ENCODE measurements at regions not wholly inside any gene's neighbourhood (a gene's known extent, or its start where the extent isn't known, plus 50 kb on each side); places are given as distances from the start of the nearest gene placed in this dataset.

DNA sequence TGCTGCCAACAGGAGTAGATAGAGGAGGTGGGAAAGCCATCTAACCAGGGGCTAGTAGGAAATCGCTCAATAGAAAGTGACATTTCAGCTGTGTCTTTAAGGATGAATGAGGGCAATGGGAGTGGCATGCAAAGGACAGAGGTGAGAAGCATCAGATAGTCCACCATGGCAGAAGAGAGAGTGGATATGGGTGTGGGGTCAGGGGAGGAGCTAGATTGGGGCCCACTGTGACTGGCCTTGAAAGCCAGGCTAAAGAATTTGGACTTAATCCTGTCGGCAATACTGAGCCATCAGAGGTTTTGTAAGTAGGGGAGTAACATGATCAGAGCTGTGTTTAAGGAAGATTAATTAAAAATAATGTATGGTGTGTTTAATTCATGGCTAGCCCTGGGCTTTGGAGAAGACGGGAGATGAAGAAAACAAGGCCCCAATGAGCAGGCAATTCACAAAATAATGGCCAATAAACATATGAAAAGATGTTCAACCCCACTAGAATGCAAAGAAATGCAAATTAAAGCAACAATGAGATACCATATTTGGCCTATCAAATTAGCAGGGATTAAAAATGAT is 98.1 kb upstream of the PJA1 start:
- H3K9me3 ChIP-seq = no peaks in the 10 kb centered on the region
- H3K36me3 ChIP-seq = no peaks in the 10 kb centered on the region
- no peak overlapping the region for H3K4me3 ChIP-seq
- no peaks in the 10 kb centered on the region for H3K27me3 ChIP-seq
- no peak for DNase-seq

GRCh38 chrX:69262036-69262936 is 97.0 kb upstream of the PJA1 start:
- no peak overlapping the region for H3K4me3 ChIP-seq
- H3K27me3 ChIP-seq = no peaks in the 10 kb centered on the region
- no peaks in the 10 kb centered on the region for H3K9me3 ChIP-seq
- peak; percentile 6 for DNase-seq
- no peaks in the 10 kb centered on the region for H3K36me3 ChIP-seq

- Histone ChIP-seq H3K36me3 (no peaks in the 10 kb centered on the region), H3K9me3 (no peaks in the 10 kb centered on the region), H3K27me3 (no peaks in the 10 kb centered on the region), H3K4me3 (no peak overlapping the region)
- no peak for DNase-seq
Observed at GRCh38 chrX:69260169-69260568, 94.9 kb upstream of the PJA1 start.

GRCh38 chrX:69258893-69259292 is 93.6 kb upstream of the PJA1 start:
- no peaks in the 10 kb centered on the region for H3K36me3 ChIP-seq
- no peak for DNase-seq
- H3K9me3 ChIP-seq = no peaks in the 10 kb centered on the region
- H3K4me3 ChIP-seq = no peak overlapping the region
- H3K27me3 ChIP-seq = no peaks in the 10 kb centered on the region

- no peaks in the 10 kb centered on the region for H3K36me3 ChIP-seq
- no peaks in the 10 kb centered on the region for H3K9me3 ChIP-seq
- H3K27me3 ChIP-seq = no peaks in the 10 kb centered on the region
- H3K4me3 ChIP-seq = no peak overlapping the region
- no peak for DNase-seq
Observed at GRCh38 chrX:69257499-69258127, 92.4 kb upstream of the PJA1 start.

- Histone ChIP-seq H3K27me3 (no peaks in the 10 kb centered on the region), H3K9me3 (no peaks in the 10 kb centered on the region), H3K4me3 (no peak overlapping the region), H3K36me3 (no peaks in the 10 kb centered on the region)
- DNase-seq = no peak
Observed at GRCh38 chrX:69256291-69256565, 91.0 kb upstream of the PJA1 start.

DNA sequence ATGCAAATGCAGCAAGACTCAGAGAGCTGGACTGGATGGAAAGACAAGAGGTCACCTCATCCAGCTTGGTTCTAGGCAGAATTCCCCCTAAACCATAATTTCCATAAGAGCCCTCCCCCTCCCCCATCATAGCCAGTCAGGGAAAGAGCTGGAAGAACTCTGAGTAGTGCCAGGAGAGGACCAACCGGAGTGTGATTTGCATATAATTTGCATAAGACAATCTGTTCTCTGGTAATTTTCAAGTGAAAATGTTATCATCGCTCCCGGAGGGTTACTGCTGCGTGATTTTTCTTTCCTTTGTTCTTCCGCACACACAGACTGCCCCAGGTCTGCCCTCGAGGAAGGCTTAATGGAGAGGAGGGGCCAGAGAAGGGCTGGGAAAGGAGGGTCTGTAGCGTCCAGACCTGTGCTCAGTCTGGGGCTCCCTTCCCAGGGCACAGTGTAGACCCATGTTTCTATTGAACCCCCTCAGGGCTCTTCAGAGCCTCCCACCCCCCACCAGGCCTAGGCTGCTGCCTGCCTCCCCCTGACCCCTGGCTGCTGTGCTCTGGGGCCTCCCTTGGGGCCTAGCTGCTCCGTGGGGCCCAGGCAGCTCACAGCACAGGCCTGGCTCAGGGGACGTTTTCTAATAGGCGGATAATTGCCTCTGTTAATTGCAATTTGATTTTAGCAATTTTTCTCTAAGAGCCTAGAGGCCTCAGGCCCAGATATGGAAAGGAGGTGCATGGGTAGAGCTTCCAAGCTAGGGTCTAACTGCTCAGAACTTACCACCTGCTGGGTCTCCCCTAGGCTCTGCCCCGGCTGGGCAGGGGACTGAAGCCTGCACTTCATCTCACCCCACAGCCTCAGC is 90.4 kb upstream of the PJA1 start:
- no peak for DNase-seq
- H3K9me3 ChIP-seq = no peaks in the 10 kb centered on the region
- no peak overlapping the region for H3K4me3 ChIP-seq
- H3K27me3 ChIP-seq = no peaks in the 10 kb centered on the region
- no peaks in the 10 kb centered on the region for H3K36me3 ChIP-seq

DNA sequence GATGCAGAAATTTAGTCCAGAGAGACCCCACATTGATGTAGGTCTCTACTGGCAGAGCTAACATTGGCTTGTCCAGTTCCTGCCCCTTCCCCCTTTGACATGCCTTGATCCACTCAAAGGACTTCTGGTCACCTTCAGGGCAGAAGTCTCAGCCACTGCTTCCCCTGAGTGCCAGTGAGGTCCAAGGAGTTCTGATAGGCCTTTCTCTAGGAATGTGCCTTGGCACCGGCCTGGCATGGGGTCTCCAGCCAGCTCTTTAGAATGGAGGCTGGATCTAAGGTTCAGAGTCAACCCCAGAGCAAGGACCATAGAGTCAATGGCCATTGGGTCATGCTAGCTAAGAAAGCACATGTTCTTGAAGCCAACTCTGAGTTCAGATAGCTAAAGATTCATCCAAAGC is 88.6 kb upstream of the PJA1 start:
- DNase-seq = no peak
- H3K4me3 ChIP-seq = no peak overlapping the region
- H3K36me3 ChIP-seq = no peaks in the 10 kb centered on the region
- no peaks in the 10 kb centered on the region for H3K9me3 ChIP-seq
- H3K27me3 ChIP-seq = no peaks in the 10 kb centered on the region

DNA sequence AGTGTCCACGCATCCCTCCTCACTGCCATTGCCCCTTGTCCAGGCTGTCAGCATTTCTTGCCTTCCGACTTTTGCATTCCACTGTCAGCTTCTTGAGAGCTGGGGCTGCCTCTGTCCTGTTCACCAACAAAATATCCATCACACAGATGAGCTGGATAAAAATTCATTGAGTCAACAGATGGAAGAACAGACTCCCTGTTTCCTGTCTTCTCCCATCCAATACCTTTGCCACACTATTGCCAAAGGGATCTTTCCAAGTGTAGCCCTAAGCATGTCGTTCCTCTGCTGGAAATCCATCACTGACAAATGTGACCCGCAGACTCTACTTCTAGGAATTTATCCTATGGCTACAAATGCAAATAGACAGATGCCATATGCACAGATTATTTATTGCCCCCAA is 78.0 kb upstream of the PJA1 start:
- DNase-seq = no peak
- Histone ChIP-seq H3K36me3 (no peaks in the 10 kb centered on the region), H3K4me3 (no peak overlapping the region), H3K9me3 (no peaks in the 10 kb centered on the region; the same call in 1 of the 2 replicates), H3K27me3 (no peaks in the 10 kb centered on the region)

GRCh38 chrX:69238887-69239231 is 73.6 kb upstream of the PJA1 start:
- no peaks in the 10 kb centered on the region for H3K27me3 ChIP-seq
- no peaks in the 10 kb centered on the region for H3K36me3 ChIP-seq
- no peak overlapping the region for H3K4me3 ChIP-seq
- no peaks in the 10 kb centered on the region for H3K9me3 ChIP-seq
- no peak for DNase-seq

DNA sequence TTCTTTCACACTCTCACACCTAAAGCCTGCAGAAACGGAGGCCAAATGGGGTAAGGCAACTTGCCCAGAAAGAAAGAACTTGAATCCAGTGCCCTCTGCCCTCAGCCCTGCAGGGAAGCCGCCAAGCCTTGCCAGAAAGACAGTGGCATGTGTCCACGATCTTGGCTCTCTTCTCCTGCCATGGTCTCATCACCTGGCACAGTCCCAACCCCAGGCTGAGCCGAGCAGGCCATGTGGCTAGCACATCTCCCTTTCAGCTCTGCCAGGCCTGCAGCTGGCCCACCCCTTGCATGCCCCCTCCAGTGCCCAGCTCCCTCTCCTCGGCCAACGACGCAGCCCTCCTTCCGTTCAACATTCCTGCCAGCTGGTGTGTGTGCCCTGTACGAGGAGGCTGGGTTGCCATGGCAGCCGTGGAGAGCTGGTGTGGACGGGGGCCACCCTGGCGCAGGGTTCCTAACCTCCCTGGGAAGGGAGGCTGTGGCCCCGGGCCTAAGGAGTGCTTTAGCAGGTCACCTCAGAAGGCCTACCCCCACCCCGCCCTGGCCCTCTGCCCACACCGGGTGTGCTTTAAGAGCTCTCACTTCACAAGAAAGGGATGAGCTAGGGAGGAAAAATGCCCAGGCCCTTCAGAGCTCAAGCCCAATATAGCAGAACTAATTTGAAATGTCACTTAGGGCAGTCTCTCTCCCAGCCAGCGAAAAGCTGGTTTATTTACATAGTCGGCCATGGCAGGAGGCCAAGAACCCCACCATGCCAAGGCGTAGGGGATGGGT is 73.0 kb upstream of the PJA1 start:
- DNase-seq = peak; percentile 92
- H3K27me3 ChIP-seq = no peaks in the 10 kb centered on the region
- no peak overlapping the region for H3K4me3 ChIP-seq
- no peaks in the 10 kb centered on the region for H3K9me3 ChIP-seq
- H3K36me3 ChIP-seq = no peaks in the 10 kb centered on the region

- peak; percentile 73 for DNase-seq
- no peak overlapping the region for H3K4me3 ChIP-seq
- no peaks in the 10 kb centered on the region for H3K36me3 ChIP-seq
- H3K27me3 ChIP-seq = no peaks in the 10 kb centered on the region
- no peaks in the 10 kb centered on the region for H3K9me3 ChIP-seq
Observed at GRCh38 chrX:69237236-69237635, 72.0 kb upstream of the PJA1 start.

DNA sequence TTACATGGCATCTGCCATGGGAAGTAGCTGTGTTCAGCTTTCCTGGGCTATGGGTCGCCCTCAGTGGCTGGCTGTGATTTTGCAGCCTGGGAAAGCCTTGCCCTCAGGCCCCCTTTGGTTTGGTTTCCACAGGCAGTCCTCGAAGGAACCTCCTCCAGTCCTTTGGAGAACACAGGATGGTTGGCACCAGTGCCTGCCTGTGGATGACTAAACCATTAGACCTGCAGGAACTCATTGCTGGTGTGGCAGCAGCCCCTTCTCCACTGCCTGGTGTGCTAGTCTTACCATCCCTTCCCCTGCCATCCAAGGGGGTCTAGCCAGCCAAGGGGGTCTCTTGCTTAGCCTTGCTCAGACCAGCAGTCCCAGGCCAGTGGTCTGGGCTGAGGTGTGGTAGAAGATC is 71.4 kb upstream of the PJA1 start:
- Histone ChIP-seq H3K36me3 (no peaks in the 10 kb centered on the region), H3K4me3 (no peak overlapping the region), H3K27me3 (no peaks in the 10 kb centered on the region), H3K9me3 (no peaks in the 10 kb centered on the region)
- DNase-seq = peak; percentile 78

GRCh38 chrX:69234624-69235023 is 69.4 kb upstream of the PJA1 start:
- H3K27me3 ChIP-seq = no peaks in the 10 kb centered on the region
- H3K9me3 ChIP-seq = no peaks in the 10 kb centered on the region
- no peaks in the 10 kb centered on the region for H3K36me3 ChIP-seq
- no peak overlapping the region for H3K4me3 ChIP-seq
- no peak for DNase-seq

- DNase-seq = peak; percentile 57
- Histone ChIP-seq H3K27me3 (no peaks in the 10 kb centered on the region), H3K36me3 (no peaks in the 10 kb centered on the region), H3K9me3 (no peaks in the 10 kb centered on the region), H3K4me3 (no peak overlapping the region)
Observed at GRCh38 chrX:69232945-69233344, 67.7 kb upstream of the PJA1 start.

DNA sequence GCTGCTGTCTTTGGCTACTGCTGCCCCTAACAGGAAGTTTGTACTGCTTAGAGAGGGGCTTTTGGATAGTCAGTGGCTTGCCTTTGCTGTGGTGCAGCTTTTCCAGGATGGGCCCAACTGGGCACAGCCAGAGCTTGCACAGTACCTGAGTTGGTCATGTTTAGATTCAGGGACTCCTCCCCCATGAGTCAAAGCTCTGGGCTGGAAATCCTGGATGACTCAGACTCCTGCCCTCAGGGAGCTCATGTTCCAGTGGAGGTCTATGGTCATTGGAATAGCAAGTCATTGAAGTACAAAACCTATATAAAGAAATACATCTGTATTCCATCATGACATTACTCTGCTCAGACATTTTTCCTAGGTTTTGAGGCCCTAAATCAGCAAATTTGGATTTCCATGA is 66.7 kb upstream of the PJA1 start:
- Histone ChIP-seq H3K36me3 (no peaks in the 10 kb centered on the region), H3K9me3 (no peaks in the 10 kb centered on the region), H3K27me3 (no peaks in the 10 kb centered on the region), H3K4me3 (no peak overlapping the region)
- no peak for DNase-seq

DNA sequence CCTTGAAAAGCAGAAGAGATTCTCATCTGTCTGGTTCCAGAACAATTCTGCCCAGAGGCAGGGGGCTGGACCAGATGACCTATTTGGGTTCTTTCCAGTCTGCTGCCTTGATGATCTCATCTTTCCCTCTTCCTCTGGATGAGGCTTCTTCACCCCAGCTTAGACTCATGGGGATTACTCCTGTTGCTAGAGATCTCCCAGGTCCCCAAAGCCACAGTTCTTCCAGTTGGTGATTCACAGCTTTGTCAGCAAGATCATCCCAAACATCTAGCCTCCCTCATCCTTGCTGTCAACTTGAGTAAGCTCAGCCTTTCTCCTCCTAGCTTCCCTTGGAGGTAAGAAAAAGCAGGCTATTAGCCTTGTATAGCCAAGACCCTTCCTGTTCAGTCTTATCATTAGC is 64.2 kb upstream of the PJA1 start:
- Histone ChIP-seq H3K4me3 (no peak overlapping the region), H3K36me3 (no peaks in the 10 kb centered on the region), H3K9me3 (no peaks in the 10 kb centered on the region), H3K27me3 (no peaks in the 10 kb centered on the region)
- DNase-seq = peak; percentile 53

Data from MG63 (cell line).